HL-60 (cell line): ENCODE measurements at regions not wholly inside any gene's neighbourhood (a gene's known extent, or its start where the extent isn't known, plus 50 kb on each side); places are given as distances from the start of the nearest gene placed in this dataset.

Experiments
- POLR2AphosphoS5 ChIP-seq: IDR thresholded peaks from 2 replicates; pipeline ENCODE4 v1.6.1; 2012; ENCODE audit warnings: low read depth
- SPI1 ChIP-seq: IDR thresholded peaks from 2 replicates; pipeline ENCODE4 v1.6.1; 2012; ENCODE audit warnings: low read depth, mild to moderate bottlenecking, borderline replicate concordance
- TF ChIP-seq, protein P1 (sequence below): IDR thresholded peaks from one replicate; pipeline ENCODE4 v1.5.1; 2011; ENCODE audit warnings: low read length, control low read depth, inconsistent platforms; ENCODE audit not compliant: insufficient read depth

DNA sequence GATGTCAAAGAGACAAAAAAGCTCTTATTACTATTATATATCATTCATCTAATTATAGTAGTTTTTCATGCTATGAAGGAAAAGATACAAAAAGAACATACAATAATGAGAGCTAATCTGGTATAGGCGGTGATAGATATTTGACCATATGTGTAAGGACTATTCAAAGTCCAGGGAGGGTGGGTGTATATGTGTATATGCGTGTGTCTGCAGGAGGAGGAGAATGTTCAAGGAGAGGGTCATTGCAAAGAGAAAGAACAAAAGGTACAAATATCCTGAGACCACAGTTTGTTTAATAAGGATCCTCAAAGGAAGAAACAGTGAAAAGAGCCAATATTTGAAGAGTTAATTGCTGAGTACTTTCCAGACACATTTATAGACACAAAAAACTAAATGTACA, 1288.6 kb upstream of the CITED2 start:
- TF ChIP-seq, protein P1, sequence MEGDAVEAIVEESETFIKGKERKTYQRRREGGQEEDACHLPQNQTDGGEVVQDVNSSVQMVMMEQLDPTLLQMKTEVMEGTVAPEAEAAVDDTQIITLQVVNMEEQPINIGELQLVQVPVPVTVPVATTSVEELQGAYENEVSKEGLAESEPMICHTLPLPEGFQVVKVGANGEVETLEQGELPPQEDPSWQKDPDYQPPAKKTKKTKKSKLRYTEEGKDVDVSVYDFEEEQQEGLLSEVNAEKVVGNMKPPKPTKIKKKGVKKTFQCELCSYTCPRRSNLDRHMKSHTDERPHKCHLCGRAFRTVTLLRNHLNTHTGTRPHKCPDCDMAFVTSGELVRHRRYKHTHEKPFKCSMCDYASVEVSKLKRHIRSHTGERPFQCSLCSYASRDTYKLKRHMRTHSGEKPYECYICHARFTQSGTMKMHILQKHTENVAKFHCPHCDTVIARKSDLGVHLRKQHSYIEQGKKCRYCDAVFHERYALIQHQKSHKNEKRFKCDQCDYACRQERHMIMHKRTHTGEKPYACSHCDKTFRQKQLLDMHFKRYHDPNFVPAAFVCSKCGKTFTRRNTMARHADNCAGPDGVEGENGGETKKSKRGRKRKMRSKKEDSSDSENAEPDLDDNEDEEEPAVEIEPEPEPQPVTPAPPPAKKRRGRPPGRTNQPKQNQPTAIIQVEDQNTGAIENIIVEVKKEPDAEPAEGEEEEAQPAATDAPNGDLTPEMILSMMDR = no peak
- TF ChIP-seq SPI1 = no peak
- no peak for TF ChIP-seq POLR2AphosphoS5
